ENCODE measurements at regions not wholly inside any gene's neighbourhood (a gene's known extent, or its start where the extent isn't known, plus 50 kb on each side); places are given as distances from the start of the nearest gene placed in this dataset.

- DNase-seq: no peak
Observed at GRCh38 chr2:207375207-207375875, 154.4 kb upstream of the CREB1 start.

DNA sequence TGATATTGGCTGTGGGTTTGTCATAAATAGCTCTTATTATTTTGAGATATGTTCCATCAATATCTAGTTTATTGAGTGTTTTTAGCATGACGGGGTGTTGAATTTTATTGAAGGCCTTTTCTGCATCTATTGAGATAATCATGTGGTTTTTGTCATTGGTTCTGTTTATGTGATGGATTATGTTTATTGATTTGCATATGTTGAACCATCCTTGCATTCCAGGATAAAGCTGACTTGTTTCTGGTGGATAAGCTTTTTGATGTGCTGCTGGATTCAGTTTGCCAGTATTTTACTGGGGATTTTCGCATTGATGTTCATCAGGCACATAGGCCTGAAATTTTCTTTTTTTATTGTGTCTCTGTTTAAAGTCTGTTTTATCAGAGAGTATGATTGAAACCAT lies 151.1 kb upstream of the CREB1 start:
- peak; percentile 3 for DNase-seq

DNA sequence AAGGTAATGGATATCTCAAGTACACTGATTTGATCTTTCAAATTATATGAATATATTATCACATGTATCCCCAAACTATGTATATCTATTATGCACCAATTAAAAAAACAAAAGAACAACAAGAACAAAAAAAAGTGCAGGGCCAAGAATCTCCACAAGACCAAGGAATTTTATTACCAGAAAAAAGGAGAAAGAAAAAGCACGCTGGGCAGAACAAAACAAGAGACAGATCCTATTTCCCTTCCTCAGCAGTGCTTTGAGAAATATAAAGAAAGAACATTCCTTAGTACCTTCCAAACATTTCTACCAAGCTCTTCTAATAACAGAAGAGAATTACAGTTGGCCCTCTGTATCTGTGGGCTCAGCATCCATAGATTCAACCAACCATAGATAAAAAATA lies 144.7 kb upstream of the CREB1 start:
- DNase-seq: no peak

DNA sequence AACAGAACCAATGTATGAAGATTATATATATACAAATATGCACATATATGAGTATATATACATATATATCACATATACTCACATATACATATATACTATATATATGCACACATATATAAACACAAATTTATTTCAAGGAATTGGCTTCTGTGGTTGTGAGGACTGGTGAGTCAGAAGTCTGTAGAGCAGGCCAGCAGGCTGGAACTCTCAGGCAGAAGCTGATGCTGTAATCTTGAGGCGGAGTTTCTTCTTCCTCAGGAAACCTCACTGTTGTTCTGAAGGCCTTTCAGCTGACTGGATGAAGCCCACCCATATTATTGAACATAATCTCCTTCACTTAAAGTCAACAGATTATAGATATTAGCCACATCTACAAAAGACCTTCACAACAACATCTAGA lies 143.9 kb upstream of the CREB1 start:
- peak; percentile 6 for DNase-seq

- DNase-seq: no peak
Observed at GRCh38 chr2:207387001-207387571, 142.7 kb upstream of the CREB1 start.

- no peak for DNase-seq
Observed at GRCh38 chr2:207390302-207391095, 139.3 kb upstream of the CREB1 start.

DNA sequence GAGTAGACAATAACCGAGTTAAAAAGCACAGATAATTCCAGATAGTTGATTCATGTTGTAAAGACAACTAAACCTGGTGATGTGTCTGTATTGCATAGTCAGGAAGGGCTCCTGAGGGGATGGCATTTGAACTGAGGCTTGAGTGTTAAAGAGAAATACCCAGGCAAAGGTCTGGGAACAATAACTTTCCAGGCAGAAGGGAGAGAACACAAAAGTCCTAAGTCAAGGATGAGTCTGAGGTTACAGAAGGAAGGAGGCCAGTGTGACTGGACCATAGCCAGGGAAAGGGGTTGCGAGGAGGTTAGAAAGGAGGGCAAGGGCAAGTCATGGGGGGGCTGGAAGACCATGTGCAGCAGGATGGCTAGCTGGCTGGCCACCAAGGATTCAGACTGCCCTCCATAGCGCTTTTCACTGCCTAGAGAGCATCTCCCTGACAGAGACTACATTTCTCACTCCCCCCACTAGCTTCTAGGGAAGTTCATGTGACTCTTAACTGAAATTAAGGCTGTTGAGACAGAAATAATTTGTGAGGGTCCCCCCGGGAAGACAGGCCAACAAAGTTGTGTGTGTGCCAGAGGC lies 135.5 kb upstream of the CREB1 start:
- no peak for DNase-seq

DNA sequence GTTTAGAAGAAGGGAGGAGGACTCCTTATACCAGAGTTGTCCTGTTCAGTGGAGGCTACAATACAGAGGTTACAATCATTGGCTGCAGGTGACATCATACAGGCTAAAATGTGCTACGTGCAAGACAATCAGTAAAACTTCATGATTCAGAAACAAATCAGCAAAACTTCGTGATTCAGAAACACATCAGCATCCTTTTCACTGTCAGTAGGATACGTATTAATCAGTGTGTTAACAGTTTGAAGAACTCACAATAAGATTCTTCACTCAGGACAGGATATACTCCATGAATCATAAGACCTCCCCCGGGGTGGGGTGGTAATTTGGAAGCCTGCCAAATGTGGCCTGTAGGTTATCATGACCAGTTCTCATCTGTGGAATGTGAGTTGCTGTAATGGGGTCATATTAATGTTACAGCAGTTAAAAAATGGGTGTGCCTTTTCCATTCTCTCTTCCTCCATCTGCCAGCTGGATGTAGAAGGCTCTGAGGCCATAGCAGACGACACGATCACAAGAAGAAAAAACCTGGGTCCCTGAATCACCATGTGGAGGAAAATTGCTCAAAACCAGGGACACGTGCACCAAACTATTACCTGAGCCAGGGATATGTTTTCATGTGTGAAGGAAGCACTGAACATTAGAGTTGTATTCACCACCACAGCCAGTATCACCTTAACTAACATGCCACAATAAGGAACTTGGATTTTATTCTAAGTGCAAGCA lies 134.8 kb upstream of the CREB1 start:
- peak; percentile 58 for DNase-seq

GRCh38 chr2:207395535-207396251 lies 134.1 kb upstream of the CREB1 start:
- DNase-seq: no peak

DNA sequence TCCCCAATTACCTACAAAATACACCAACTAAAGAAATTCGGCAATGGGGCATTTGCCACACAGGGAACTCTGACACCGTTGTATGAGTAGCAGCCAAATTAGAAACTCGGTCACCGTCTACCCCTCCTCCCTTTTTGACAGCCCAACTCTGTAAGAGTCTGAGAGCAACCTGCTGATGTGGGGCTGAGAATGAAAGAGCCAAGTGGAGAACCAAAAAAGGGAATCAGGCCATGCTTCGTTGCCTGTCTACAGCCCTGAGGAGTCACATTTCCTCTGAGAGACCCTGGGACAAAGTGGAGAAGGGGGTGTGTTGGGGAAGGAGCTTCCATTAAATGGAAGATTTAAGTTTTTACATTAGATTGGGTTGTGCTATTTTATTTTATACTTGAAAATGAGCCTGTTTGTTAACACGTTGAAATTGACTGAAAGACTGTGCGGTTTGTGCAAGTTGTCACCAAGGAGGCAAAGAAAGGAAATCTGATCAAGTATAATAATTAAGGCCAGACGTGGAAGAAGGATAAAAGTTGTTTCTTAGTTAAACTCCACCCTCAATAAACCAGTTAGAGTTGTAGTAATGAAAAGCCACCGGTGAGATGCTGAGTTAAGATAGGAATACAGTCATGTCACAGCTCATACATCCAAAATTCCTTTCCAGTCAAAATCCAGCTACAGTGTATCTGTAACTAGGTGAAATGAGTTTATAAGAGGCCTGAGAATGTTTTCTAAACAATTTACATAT lies 131.7 kb upstream of the CREB1 start:
- no peak for DNase-seq

DNA sequence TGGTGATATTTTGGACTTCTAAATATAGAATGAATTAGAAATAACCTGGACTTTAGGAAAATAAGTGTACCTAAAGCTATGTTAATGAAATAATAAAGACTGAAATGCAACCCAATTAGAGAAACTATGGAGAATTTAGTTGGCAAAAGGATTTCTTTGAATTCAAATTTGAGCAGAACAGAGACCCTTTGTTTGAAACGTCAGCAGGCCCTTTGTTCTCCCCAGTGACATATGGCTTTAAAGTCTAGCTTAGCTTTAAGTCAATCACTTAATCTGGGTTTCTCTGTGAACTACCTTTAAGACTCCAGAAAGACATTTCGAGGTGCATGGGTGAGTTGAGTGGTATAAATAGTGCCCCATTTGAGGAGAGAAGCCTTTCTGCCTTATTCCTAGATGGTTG lies 130.5 kb upstream of the CREB1 start:
- DNase-seq: no peak

- no peak for DNase-seq
Observed at GRCh38 chr2:207401338-207401737, 128.4 kb upstream of the CREB1 start.

DNA sequence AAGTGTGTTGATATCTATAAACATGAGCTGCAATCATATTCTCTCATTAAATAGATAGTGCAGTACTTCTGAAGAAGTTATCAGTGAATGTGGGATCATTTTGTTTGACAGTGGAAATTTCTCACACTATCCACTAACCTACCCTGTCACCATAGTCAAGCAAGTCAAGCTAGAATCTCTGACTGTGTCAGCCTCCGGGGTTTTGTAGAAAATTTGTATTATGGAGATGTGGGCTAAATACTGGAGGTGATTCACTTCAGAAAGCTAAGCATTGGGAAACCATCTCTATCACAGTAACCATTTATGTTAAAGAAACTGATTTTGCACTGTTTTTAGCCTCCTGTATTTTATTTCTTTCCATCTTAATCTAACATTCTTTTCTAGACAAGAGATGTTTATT lies 126.6 kb upstream of the CREB1 start:
- DNase-seq: no peak

DNA sequence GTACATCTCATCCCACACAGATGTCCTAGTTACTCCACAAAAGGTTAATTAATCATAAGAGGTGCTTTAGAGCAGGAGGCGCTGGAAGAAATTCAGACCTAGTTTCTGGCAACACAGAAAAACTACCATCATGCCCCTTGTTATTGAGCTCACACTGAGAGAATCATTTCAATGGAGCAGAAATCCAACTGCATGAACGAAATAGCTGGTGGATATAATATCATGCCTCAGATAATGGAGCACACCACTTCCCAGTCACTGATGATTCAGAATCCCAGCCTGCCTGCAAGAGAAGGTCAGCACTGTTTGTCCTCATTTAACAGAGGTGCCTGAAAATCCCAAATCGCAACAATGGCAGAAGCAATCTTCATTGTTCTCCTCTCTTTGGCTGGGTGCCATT lies 125.8 kb upstream of the CREB1 start:
- DNase-seq: no peak

DNA sequence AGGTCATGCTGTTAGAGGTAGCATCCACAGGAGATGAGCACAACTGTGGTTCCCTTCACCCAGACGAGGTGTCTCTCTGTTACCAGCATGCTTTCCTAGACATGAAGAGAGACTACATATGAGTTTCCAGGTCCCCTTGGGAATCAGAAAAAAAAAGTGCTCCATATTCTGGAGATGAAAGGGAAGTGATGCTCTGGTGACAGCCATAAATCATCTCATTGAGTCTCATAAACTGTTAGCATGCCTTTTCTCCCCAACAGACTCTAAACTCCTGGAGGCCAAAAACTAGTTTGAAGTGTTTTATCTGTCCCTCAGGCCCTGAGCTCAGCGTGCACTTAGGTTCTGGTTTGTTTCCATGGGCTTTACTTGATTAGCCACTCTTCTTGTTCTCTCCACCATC lies 124.6 kb upstream of the CREB1 start:
- DNase-seq: no peak

GRCh38 chr2:207408086-207408794 lies 121.5 kb upstream of the CREB1 start:
- no peak for DNase-seq

DNA sequence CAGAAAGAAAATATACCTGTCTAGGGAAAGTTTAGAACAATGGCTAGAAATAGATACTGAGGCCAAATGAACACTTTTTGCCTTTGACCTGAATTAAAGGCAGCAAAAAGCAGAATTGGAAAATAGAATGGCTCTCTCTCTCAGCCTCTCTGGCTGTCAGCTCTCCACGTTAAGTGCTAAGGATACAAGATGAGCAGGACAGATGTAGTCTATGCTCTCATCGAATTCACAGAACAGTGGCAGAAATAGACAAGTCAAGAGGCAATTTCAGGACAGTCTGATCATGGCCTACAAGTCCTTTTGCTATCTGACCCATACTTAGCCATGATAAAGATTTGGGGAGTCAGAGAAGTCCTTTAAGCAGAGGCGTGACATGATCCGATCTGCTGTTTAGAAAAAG lies 120.2 kb upstream of the CREB1 start:
- DNase-seq: peak; percentile 53

GRCh38 chr2:207412787-207413310 lies 116.9 kb upstream of the CREB1 start:
- DNase-seq: no peak

- DNase-seq: no peak
Observed at GRCh38 chr2:207413376-207413907, 116.3 kb upstream of the CREB1 start.

DNA sequence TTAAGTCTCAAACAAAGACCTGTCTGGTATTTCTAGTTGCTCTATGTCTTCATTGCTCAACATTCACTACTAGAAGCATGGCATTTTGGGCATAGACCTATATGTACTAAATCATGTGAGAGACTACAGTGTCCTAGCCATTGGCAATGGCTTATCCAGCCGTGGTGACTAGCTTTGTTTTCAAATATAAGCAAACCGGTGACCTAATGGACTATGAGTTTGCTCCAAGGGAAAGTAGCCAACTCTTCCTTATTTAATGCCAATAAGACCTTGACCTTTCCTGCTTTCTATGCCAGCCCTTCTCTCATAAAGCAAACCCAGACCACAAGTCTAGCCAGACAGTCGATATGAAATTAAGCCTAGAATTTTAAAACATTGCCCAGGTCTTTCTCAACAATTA lies 113.7 kb upstream of the CREB1 start:
- no peak for DNase-seq

DNA sequence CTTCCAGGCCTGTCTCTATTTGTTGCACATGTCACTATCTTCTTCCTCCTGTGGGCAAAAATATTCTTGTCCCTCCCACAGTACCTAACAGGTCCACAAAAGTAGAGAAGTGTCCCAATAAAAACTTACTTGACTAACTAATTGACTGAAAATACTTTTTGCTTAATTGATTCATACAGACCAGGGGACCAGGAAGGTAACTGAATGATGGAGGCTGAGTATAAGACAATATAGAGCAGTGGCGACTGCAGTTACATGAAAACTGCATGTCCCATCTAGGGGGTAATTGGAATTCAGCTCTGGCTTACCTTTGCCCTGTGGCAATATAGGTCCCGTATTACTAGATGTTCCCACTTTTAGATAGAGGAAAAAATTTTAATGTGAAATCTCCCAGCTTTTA lies 112.9 kb upstream of the CREB1 start:
- DNase-seq: peak; percentile 69

Data from OCI-M1 (cell line).